ENCODE measurements at regions not wholly inside any gene's neighbourhood (a gene's known extent, or its start where the extent isn't known, plus 50 kb on each side); places are given as distances from the start of the nearest gene placed in this dataset.

GRCh38 chr1:221180704-221181368 is 301.6 kb downstream of the HLX start:
- Histone ChIP-seq H3K27me3 (replicated peaks; ENCODE audit: control insufficient read depth, insufficient read depth, low read length) (no peaks in the 10 kb centered on the region), H3K4me3 (ENCODE audit: low read depth, low read length) (no peak overlapping the region), H3K4me1 (no peaks in the 10 kb centered on the region), H3K36me3 (ENCODE audit: control insufficient read depth, insufficient read depth, low read length) (no peaks in the 10 kb centered on the region), H3K9me3 (no peaks in the 10 kb centered on the region)
- intact Hi-C loops (cut with micrococcal nuclease; ENCODE audit: unreplicated experiment) = no loop called here
- ChIA-PET POLR2A (no interaction called here), CTCF (no interaction called here)
- no peak overlapping the region for H3K4me3 Mint-ChIP-seq (ENCODE audit: unreplicated experiment)
- H3K27me3 Mint-ChIP-seq (ENCODE audit: insufficient read depth, unreplicated experiment) = peaks cover 3% of the 10 kb centered on the region
- H3K9me3 Mint-ChIP-seq (ENCODE audit: unreplicated experiment) = no peaks in the 10 kb centered on the region
- H3K27ac Mint-ChIP-seq (ENCODE audit: unreplicated experiment) = no peak overlapping the region
- no peak for DNase-seq
- TF ChIP-seq CTCF (IDR thresholded peaks at IDR 0.05; ENCODE audit: insufficient read depth in 1 of 2, low read depth in 1 of 2, low read length in 1 of 2, severe bottlenecking in 1 of 2, unreplicated experiment in 1 of 2) = no peak
- H3K36me3 Mint-ChIP-seq (ENCODE audit: insufficient read depth, unreplicated experiment) = no peaks in the 10 kb centered on the region
- no TSS peak for BruUV-seq (replicated peaks)
- H3K4me1 Mint-ChIP-seq (ENCODE audit: low read depth, unreplicated experiment) = no peaks in the 10 kb centered on the region

- H3K27ac Mint-ChIP-seq (ENCODE audit: unreplicated experiment) = no peak overlapping the region
- Histone ChIP-seq H3K27me3 (replicated peaks; ENCODE audit: control insufficient read depth, insufficient read depth, low read length) (no peaks in the 10 kb centered on the region), H3K9me3 (no peaks in the 10 kb centered on the region), H3K4me3 (ENCODE audit: low read depth, low read length) (no peak overlapping the region), H3K4me1 (no peaks in the 10 kb centered on the region), H3K36me3 (ENCODE audit: control insufficient read depth, insufficient read depth, low read length) (no peaks in the 10 kb centered on the region)
- H3K4me1 Mint-ChIP-seq (ENCODE audit: low read depth, unreplicated experiment) = no peaks in the 10 kb centered on the region
- intact Hi-C loops (cut with micrococcal nuclease; ENCODE audit: unreplicated experiment) = no loop called here
- H3K9me3 Mint-ChIP-seq (ENCODE audit: unreplicated experiment) = no peaks in the 10 kb centered on the region
- ChIA-PET CTCF (no interaction called here), POLR2A (no interaction called here)
- H3K27me3 Mint-ChIP-seq (ENCODE audit: insufficient read depth, unreplicated experiment) = peaks cover 3% of the 10 kb centered on the region
- DNase-seq = no peak
- H3K36me3 Mint-ChIP-seq (ENCODE audit: insufficient read depth, unreplicated experiment) = no peaks in the 10 kb centered on the region
- no peak for TF ChIP-seq CTCF (IDR thresholded peaks at IDR 0.05; ENCODE audit: insufficient read depth in 1 of 2, low read depth in 1 of 2, low read length in 1 of 2, severe bottlenecking in 1 of 2, unreplicated experiment in 1 of 2)
- BruUV-seq (replicated peaks) = no TSS peak
- H3K4me3 Mint-ChIP-seq (ENCODE audit: unreplicated experiment) = no peak overlapping the region
These were observed 303.7 kb downstream of the HLX start for GRCh38 chr1:221182791-221183533.

- no peak overlapping the region for H3K4me3 Mint-ChIP-seq (ENCODE audit: unreplicated experiment)
- Histone ChIP-seq H3K4me1 (no peaks in the 10 kb centered on the region), H3K36me3 (ENCODE audit: control insufficient read depth, insufficient read depth, low read length) (no peaks in the 10 kb centered on the region), H3K27me3 (replicated peaks; ENCODE audit: control insufficient read depth, insufficient read depth, low read length) (no peaks in the 10 kb centered on the region), H3K4me3 (ENCODE audit: low read depth, low read length) (no peak overlapping the region), H3K9me3 (no peaks in the 10 kb centered on the region)
- peaks cover 3% of the 10 kb centered on the region for H3K27me3 Mint-ChIP-seq (ENCODE audit: insufficient read depth, unreplicated experiment)
- POLR2A ChIA-PET = no interaction called here
- no peak for TF ChIP-seq CTCF (IDR thresholded peaks at IDR 0.05; ENCODE audit: insufficient read depth in 1 of 2, low read depth in 1 of 2, low read length in 1 of 2, severe bottlenecking in 1 of 2, unreplicated experiment in 1 of 2)
- DNase-seq = no peak
- H3K4me1 Mint-ChIP-seq (ENCODE audit: low read depth, unreplicated experiment) = no peaks in the 10 kb centered on the region
- CTCF ChIA-PET = no interaction called here
- H3K36me3 Mint-ChIP-seq (ENCODE audit: insufficient read depth, unreplicated experiment) = no peaks in the 10 kb centered on the region
- intact Hi-C loops (cut with micrococcal nuclease; ENCODE audit: unreplicated experiment) = no loop called here
- no peak overlapping the region for H3K27ac Mint-ChIP-seq (ENCODE audit: unreplicated experiment)
- BruUV-seq (replicated peaks) = no TSS peak
- H3K9me3 Mint-ChIP-seq (ENCODE audit: unreplicated experiment) = no peaks in the 10 kb centered on the region
These were observed 305.0 kb downstream of the HLX start for GRCh38 chr1:221184131-221184794.

Data from Caco-2 (cell line).